Trophoblast cell (in vitro differentiated cells and primary cell): ENCODE measurements at regions not wholly inside any gene's neighbourhood (a gene's known extent, or its start where the extent isn't known, plus 50 kb on each side); places are given as distances from the start of the nearest gene placed in this dataset.

Experiments used
- DNase-seq, 2 donors: peaks; one replicate each; pipeline ENCODE4 v3.0.0-alpha.2; 2016
- H2AFZ ChIP-seq: 2 replicates; pipeline ENCODE4 v1.6.1; 2013; ENCODE audit warnings: low read length, moderate library complexity, mild to moderate bottlenecking; ENCODE audit not compliant: insufficient read depth, poor library complexity
- H2AK5ac ChIP-seq: 2 replicates; pipeline ENCODE4 v1.6.1; 2013; ENCODE audit warnings: mild to moderate bottlenecking, low read length
- H2BK120ac ChIP-seq: 2 replicates; pipeline ENCODE4 v1.6.1; 2013; ENCODE audit warnings: low read length, mild to moderate bottlenecking, moderate library complexity; ENCODE audit not compliant: insufficient read depth, poor library complexity
- H2BK12ac ChIP-seq: 2 replicates; pipeline ENCODE4 v1.6.1; 2013; ENCODE audit warnings: mild to moderate bottlenecking, low read length, moderate library complexity
- H2BK5ac ChIP-seq: 2 replicates; pipeline ENCODE4 v1.6.1; 2013; ENCODE audit warnings: low read length, low read depth, moderate library complexity, mild to moderate bottlenecking; ENCODE audit not compliant: poor library complexity
- H3K14ac ChIP-seq: 2 replicates; pipeline ENCODE4 v1.6.1; 2013; ENCODE audit warnings: mild to moderate bottlenecking, low read length
- H3K18ac ChIP-seq: 2 replicates; pipeline ENCODE4 v1.6.1; 2013; ENCODE audit warnings: mild to moderate bottlenecking, low read length
- H3K23ac ChIP-seq: 2 replicates; pipeline ENCODE4 v1.6.1; 2013; ENCODE audit warnings: low read length
- H3K27ac ChIP-seq: 2 replicates; pipeline ENCODE4 v1.5.1; 2013; ENCODE audit warnings: low read depth, mild to moderate bottlenecking, inconsistent platforms, low read length, moderate library complexity
- H3K27me3 ChIP-seq: 2 replicates; pipeline ENCODE4 v1.6.1; 2013; ENCODE audit warnings: inconsistent platforms, mild to moderate bottlenecking, low read length, moderate library complexity; ENCODE audit not compliant: insufficient read depth
- H3K36me3 ChIP-seq, 2 experiments: 1 replicate in 1 of 2; 2 replicates in 1 of 2; pipeline ENCODE4 v1.6.1; 2013; ENCODE audit warnings: low read length in 2 of 2, mild to moderate bottlenecking in 2 of 2, moderate library complexity in 1 of 2; ENCODE audit not compliant: insufficient read depth in 2 of 2, control insufficient read depth in 1 of 2
- H3K4ac ChIP-seq: 2 replicates; pipeline ENCODE4 v1.6.1; 2013; ENCODE audit warnings: low read depth, mild to moderate bottlenecking, low read length, moderate library complexity
- H3K4me1 ChIP-seq, 2 experiments: 1 replicate in 1 of 2; 2 replicates in 1 of 2; pipeline ENCODE4 v1.6.1; 2013; ENCODE audit warnings: low read length in 2 of 2, mild to moderate bottlenecking in 2 of 2, moderate library complexity in 1 of 2; ENCODE audit not compliant: insufficient read depth in 2 of 2, control insufficient read depth in 1 of 2
- H3K4me2 ChIP-seq: 2 replicates; pipeline ENCODE4 v1.6.1; 2013; ENCODE audit warnings: inconsistent platforms, mild to moderate bottlenecking, low read length, moderate library complexity
- H3K4me3 ChIP-seq: 2 replicates; pipeline ENCODE4 v1.5.1; 2013; ENCODE audit warnings: mild to moderate bottlenecking, low read depth, low read length, inconsistent platforms
- H3K79me1 ChIP-seq: one replicate; pipeline ENCODE4 v1.6.1; 2013; ENCODE audit warnings: low read length
- H3K79me2 ChIP-seq: 2 replicates; pipeline ENCODE4 v1.6.1; 2013; ENCODE audit warnings: low read length, mild to moderate bottlenecking; ENCODE audit not compliant: control insufficient read depth, insufficient read depth, poor library complexity
- H3K9ac ChIP-seq: 2 replicates; pipeline ENCODE4 v1.6.1; 2013; ENCODE audit warnings: mild to moderate bottlenecking, low read length
- H3K9me3 ChIP-seq: 2 replicates; pipeline ENCODE4 v1.6.1; 2013; ENCODE audit warnings: low read depth, mild to moderate bottlenecking, control low read depth, inconsistent platforms, low read length; ENCODE audit not compliant: insufficient read depth
- H4K12ac ChIP-seq: 2 replicates; pipeline ENCODE4 v1.6.1; 2013; ENCODE audit warnings: low read depth, mild to moderate bottlenecking, low read length, moderate library complexity
- H4K8ac ChIP-seq: 2 replicates; pipeline ENCODE4 v1.6.1; 2013; ENCODE audit warnings: low read depth, mild to moderate bottlenecking, low read length, moderate library complexity
- H4K91ac ChIP-seq: one replicate; pipeline ENCODE4 v1.6.1; 2013; ENCODE audit warnings: low read depth, mild to moderate bottlenecking, low read length, moderate library complexity
- WGBS: extraction: QIAGEN DNeasy Blood & Tissue Kit; methylation state at CpG from one replicate; pipeline ENCODE4 v1.1.7; 2013; ENCODE audit warnings: missing lambda C conversion rate; ENCODE audit not compliant: insufficient read length, insufficient coverage; ENCODE audit errors: extremely low coverage; 5-methylcytosine and 5-hydroxymethylcytosine counted together

- no peak overlapping the region for H4K8ac ChIP-seq
- H2BK120ac ChIP-seq = no peak overlapping the region
- H3K14ac ChIP-seq = no peak overlapping the region
- H2AK5ac ChIP-seq = no peak overlapping the region
- H4K12ac ChIP-seq = no peak overlapping the region
- H3K9ac ChIP-seq = no peak overlapping the region
- H3K18ac ChIP-seq = no peak overlapping the region
- H2AFZ ChIP-seq = no peak overlapping the region
- no peak overlapping the region for H2BK5ac ChIP-seq
- H3K23ac ChIP-seq = no peak overlapping the region
- H3K27ac ChIP-seq = no peak overlapping the region
- H3K9me3 ChIP-seq = no peaks in the 10 kb centered on the region
- no peaks in the 10 kb centered on the region for H3K79me2 ChIP-seq
- H3K4me2 ChIP-seq = no peak overlapping the region
- H2BK12ac ChIP-seq = no peak overlapping the region
- H3K36me3 ChIP-seq = no peaks in the 10 kb centered on the region
- no peaks in the 10 kb centered on the region for H3K79me1 ChIP-seq
- DNase-seq = no peak
- no peak overlapping the region for H3K4ac ChIP-seq
- H3K4me3 ChIP-seq = no peak overlapping the region
- H3K27me3 ChIP-seq = no peaks in the 10 kb centered on the region
- no peaks in the 10 kb centered on the region for H3K4me1 ChIP-seq
- H4K91ac ChIP-seq = no peak overlapping the region
- WGBS = no CpG with 5 or more reads among the region's 8 CpGs
Measured at GRCh38 chr2:128498086-128498485, 179.4 kb upstream of the HS6ST1 start.

DNA sequence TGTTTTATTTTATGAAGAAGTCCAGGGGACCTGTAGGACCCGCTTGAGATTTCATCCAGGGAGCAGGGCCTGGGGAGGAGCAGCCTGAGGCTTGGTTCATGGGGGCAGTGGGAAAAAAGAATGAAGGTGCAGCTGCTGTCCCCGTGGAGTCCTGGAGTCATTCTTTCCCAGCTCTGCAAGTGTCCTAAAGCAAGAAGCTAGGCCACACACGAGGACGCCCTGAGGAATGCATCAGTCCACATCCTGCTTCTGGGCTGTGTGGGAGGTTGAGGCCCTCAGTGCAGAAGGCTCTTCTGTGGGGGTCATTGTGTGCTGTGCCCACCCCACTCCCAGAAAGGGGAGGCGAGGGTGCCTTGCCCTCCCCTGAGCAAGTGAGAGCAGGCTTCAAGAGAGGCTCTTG is 179.9 kb upstream of the HS6ST1 start:
- Histone ChIP-seq H3K4me2 (no peak overlapping the region), H3K18ac (no peak overlapping the region), H2BK120ac (no peak overlapping the region), H3K27ac (no peak overlapping the region), H2BK5ac (no peak overlapping the region), H3K4ac (no peak overlapping the region), H4K8ac (no peak overlapping the region), H4K91ac (no peak overlapping the region), H2AFZ (no peak overlapping the region), H2AK5ac (no peak overlapping the region), H4K12ac (no peak overlapping the region), H3K14ac (no peak overlapping the region), H2BK12ac (no peak overlapping the region), H3K9ac (no peak overlapping the region), H3K36me3 (no peaks in the 10 kb centered on the region), H3K9me3 (no peaks in the 10 kb centered on the region), H3K4me3 (no peak overlapping the region), H3K79me1 (no peaks in the 10 kb centered on the region), H3K27me3 (no peaks in the 10 kb centered on the region), H3K4me1 (no peaks in the 10 kb centered on the region), H3K79me2 (no peaks in the 10 kb centered on the region), H3K23ac (no peak overlapping the region)
- WGBS = no CpG with 5 or more reads among the region's 5 CpGs
- DNase-seq = no peak

- Histone ChIP-seq H4K91ac (no peak overlapping the region), H2BK12ac (no peak overlapping the region), H3K18ac (no peak overlapping the region), H2BK120ac (no peak overlapping the region), H3K23ac (no peak overlapping the region), H3K14ac (no peak overlapping the region), H3K79me1 (no peaks in the 10 kb centered on the region), H3K9ac (no peak overlapping the region), H3K4me2 (no peak overlapping the region), H3K9me3 (no peaks in the 10 kb centered on the region), H3K27me3 (no peaks in the 10 kb centered on the region), H3K79me2 (no peaks in the 10 kb centered on the region), H3K4me3 (no peak overlapping the region), H4K12ac (no peak overlapping the region), H3K4ac (no peak overlapping the region), H2BK5ac (no peak overlapping the region), H3K27ac (no peak overlapping the region), H4K8ac (no peak overlapping the region), H3K4me1 (no peaks in the 10 kb centered on the region), H2AK5ac (no peak overlapping the region), H3K36me3 (no peaks in the 10 kb centered on the region), H2AFZ (no peak overlapping the region)
- no CpG with 5 or more reads among the region's 17 CpGs for WGBS
- DNase-seq = no peak
Measured at GRCh38 chr2:128499367-128500137, 180.9 kb upstream of the HS6ST1 start.

GRCh38 chr2:128500138-128500800 is 181.6 kb upstream of the HS6ST1 start:
- no peak overlapping the region for H2BK120ac ChIP-seq
- H3K4me1 ChIP-seq = no peaks in the 10 kb centered on the region
- no peak overlapping the region for H3K14ac ChIP-seq
- no peak for DNase-seq
- no peak overlapping the region for H4K91ac ChIP-seq
- no peaks in the 10 kb centered on the region for H3K36me3 ChIP-seq
- no peak overlapping the region for H2BK5ac ChIP-seq
- no peak overlapping the region for H2AFZ ChIP-seq
- no peaks in the 10 kb centered on the region for H3K9me3 ChIP-seq
- H3K18ac ChIP-seq = no peak overlapping the region
- no peak overlapping the region for H3K4me3 ChIP-seq
- H4K12ac ChIP-seq = no peak overlapping the region
- no peak overlapping the region for H4K8ac ChIP-seq
- H3K4me2 ChIP-seq = no peak overlapping the region
- H2AK5ac ChIP-seq = no peak overlapping the region
- no peak overlapping the region for H3K9ac ChIP-seq
- H3K79me1 ChIP-seq = no peaks in the 10 kb centered on the region
- H3K23ac ChIP-seq = no peak overlapping the region
- WGBS = no CpG with 5 or more reads among the region's 10 CpGs
- no peaks in the 10 kb centered on the region for H3K79me2 ChIP-seq
- H2BK12ac ChIP-seq = no peak overlapping the region
- no peak overlapping the region for H3K4ac ChIP-seq
- H3K27me3 ChIP-seq = no peaks in the 10 kb centered on the region
- H3K27ac ChIP-seq = no peak overlapping the region
